Stimulated activated CD8-positive, alpha-beta memory T cell treated with anti-CD3 and anti-CD28 coated beads, Interleukin-15, amount 100 ng/mL, for 48 hours (primary cell): ENCODE measurements at regions not wholly inside any gene's neighbourhood (a gene's known extent, or its start where the extent isn't known, plus 50 kb on each side); places are given as distances from the start of the nearest gene placed in this dataset.
"Not testable (repeated sequence)": the region's sequence is repeated elsewhere in the genome, so short reads cannot be mapped to it uniquely, and the experiment has no call there.

Source experiments
- DNase-seq, 2 donors: peaks; one replicate each; pipeline ENCODE4 v3.0.0-alpha.2; 2020; ENCODE audit warnings: low read depth in 2 of 2

GRCh38 chr1:228668553-228669241 is 66.6 kb upstream of the RHOU start:
- DNase-seq, result no peak

DNA sequence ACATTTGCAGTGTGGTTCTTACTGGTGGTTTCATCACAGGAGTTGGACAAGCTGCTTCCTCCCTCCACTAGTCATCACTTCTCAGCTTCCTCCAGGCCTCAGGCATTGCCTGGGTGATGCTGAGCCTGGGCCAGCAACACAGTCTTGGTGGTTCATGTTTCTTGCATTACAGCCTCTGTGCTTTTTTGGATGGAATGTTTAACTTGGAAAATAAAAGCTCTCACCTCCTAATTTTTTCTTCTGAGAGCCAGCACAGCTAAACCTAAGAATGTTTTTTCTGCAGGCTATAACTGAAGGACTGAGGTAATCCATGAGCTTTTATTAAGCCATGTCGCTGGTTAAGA is 66.1 kb upstream of the RHOU start:
- no peak for DNase-seq

DNA sequence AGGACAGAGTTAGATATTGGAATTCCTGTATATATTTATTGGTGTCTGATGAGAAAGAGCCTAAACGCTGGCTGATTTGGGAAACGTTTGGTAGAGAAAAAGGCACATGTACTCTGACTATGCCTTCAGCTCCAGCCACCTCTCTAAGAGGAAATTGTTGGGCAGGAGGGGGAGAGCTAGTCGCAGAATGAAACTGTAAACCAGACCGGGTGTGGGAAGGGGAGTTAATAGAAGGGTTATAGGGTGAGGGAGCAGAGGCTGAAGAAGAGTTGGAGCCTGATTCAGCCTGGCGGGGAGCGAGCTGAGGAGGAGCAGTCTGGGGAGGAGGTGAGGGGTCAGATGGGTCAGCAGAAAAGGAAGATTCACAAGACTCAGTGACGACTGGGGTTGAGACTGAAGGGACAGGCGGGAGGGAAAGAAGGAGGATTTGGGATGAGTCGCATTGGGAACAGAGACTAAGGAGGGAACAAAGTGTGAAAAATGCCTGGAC is 54.2 kb upstream of the RHOU start:
- not testable (repeated sequence) for DNase-seq

DNA sequence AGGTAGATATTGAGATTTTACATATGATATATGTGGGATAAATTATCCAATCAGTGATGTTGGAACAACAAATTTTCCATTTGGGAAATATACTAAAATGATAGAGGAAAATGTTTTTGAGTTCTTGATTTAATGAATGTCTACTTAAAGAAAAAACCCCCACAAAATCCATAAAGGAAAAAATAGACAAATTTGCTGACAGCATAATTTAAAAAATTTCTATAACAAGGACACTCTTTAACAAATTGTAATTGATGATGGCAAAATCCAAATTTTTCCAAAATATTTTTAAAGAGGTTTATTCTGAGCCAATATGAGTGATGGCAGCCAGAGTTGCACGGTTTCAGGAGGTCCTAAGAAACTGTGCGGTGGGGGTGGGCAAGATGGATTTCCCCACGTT is 51.9 kb upstream of the RHOU start:
- no peak for DNase-seq

DNA sequence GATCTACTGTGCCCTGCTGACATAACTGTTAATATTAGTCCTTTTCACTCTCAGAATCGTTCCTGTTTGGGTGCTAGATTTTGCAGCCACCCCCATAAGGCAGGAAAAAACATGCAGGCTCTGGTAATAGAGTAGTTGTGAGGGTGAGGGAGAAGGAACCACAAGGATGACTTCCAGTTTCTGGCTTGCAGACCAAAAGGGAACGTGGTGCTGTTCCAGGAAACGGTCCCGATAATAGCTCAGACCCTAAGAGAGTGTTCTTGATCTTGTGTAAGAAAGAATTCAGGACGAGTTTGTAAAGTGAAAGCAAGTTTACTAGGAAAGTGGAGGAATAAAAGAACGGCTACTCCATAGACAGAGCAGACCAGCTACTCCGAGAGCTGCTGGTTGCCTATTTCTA is 50.7 kb upstream of the RHOU start:
- no peak for DNase-seq

DNA sequence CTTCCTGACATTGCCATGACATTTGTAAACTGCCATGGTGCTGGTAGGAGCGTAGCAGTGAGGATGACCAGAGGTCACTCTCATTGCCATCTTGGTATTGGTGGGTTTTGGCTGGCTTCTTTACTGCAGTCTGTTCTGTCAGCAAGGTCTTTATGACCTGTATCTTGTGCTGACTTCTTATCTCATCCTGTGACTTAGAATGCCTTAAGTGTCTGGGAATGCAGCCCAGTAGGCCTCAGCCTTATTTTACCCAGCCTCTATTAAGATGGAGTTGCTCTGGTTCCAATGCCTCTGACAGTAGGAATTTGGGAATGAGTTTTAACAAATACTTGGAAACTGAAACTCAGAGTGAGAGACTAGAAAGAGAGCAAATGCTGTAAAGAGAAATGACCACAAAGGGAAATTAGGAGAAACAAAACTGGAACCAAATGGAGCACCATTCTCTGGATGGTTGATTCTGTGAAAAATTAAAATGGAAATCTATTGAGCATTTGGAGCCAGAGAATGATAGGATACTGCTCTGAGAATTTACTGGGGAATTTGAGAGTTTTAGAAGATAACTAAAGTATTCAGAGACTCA is 50.1 kb upstream of the RHOU start:
- no peak for DNase-seq
